ENCODE measurements at regions not wholly inside any gene's neighbourhood (a gene's known extent, or its start where the extent isn't known, plus 50 kb on each side); places are given as distances from the start of the nearest gene placed in this dataset.

DNA sequence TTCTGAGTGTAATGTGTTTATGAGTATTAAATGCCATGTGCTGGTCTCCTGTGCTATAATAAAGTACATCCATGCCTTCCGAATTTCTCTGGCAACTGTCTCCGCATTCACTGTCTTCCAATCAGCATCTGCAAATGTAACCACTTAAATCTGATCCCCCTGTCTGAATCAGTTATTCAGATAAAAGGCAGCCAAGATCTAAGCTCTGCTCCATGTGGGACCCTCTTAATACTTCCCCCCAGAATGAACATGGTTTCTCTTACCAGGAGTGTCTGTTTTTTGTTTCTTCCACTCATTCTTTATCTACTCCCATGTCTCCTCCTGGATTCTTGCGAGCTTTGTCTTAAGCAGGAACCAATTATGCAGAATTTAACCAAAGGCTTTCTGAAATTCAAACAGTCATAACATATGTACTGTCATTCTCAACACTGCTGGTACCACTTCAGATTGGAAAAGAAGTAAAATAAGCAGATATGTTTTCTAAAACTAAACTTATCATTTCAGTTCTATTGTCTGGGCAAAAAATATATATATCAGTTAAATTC, 996.7 kb upstream of the FLRT2 start:
- DNase-seq, result no peak

- no peak for DNase-seq
Observed at GRCh38 chr14:84533791-84534190, 996.2 kb upstream of the FLRT2 start.

GRCh38 chr14:84535484-84535883, 994.5 kb upstream of the FLRT2 start:
- DNase-seq, result no peak

DNA sequence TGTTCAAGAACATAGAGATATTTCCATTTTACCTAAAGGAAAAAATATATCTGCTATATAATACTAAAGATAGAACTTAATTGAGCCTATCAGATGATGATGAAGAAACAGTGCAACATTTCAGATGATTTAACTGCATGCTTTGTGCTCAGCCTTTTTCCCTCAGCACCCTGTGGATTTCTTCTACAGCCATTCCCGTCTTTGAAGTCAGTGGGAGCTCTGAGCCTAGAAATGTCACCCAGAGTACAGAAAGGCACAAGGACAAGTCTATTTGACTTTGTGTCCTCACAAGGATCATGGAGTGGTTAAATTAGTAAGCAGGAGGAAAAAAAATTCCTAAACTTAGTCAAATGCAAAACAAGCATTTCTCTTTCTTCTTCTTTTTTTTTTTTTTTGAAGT, 994.0 kb upstream of the FLRT2 start:
- DNase-seq, result no peak

DNA sequence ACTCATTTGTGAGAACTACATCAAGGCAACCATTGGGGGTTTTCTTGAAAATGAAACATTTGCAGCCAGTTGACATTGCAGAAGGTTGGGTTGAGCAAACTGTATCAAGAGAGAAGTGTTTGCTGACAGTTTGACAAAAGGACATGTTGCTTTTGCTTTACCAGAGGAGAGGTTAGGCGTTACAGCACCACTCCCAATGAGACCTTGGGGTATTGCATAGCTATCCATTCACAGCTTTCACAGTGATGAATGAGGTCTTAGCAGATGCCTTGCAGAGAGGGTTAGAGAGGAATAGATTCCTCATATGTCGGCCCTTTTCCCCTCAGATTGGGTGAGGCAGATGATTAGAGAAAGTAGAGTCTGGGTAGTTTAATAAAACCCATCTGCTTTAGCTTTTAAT, 988.9 kb upstream of the FLRT2 start:
- no peak for DNase-seq

DNA sequence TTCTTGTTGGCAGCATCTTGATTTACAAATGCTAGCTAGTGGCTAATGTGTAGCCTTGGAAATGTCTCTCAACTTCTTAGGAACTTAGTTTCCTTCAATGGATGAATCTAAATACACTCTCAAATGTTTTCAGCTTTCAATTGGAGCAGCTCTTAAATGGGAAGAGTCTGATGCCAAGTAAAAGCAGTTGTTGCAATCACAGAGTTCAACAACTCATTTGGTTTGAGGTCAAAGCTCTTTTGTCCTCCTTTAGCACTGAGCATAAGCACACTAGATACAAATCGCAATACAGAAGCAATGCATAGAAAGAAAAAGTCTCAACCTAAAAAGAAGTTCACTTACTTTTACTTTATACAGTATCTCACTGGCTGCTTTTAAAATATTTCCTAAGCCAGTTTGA, 986.1 kb upstream of the FLRT2 start:
- DNase-seq, result no peak

- DNase-seq, result no peak
Observed at GRCh38 chr14:84544486-84545131, 985.3 kb upstream of the FLRT2 start.

DNA sequence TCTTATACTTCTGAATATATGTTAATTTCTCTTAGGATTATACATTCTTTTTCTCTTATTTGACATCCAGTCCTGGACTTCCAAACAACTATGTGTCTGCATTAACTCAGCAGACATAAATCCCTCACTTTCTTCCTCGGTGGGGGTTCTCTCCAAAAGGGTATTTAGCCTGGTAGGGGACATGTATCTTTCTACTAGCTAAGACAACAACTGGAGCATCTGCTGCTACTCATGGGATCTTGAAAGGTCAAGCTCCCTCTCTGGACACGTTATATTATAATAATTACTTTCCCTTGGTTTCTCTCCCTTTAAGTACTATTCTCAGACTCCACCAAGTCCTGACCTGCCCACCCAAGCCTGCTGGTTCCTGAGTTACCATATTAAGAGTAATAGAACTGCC, 983.7 kb upstream of the FLRT2 start:
- DNase-seq, result no peak

DNA sequence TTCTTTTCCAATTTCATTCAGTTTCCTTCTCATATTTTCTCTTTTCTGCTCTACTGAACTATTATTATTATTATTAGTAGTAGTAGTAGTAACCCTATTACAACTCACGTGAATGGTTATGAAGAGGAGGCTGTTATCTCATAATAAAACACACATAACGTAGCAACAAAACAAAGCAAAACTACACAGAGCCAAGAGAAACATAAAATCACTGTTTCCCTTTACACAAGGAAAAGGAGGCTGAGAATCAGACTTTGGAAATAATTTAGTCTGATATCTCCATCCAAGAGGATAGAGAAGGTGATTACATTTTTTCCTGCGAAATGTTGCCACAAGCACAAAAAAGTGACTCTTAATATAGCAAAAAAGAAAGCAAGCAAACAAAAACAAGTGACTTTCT, 975.8 kb upstream of the FLRT2 start:
- DNase-seq, result no peak

DNA sequence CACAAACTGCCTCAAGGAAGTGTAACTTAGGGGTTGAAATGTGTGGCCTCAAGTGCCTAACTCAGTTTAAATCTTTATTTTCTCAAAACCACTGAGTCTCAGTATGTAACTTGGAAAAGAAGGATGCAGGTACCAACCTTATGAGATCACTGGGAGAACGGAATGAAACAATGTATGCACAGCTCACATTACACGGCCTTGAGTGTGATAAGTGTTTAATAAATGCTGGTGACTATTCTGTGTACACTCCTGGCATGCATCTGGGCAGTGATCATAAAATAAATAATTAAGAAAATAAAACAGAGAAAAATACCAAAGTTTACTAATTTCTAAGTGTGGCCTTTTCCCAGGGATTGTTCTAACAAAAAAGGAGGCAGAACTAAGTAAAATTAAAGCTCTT, 974.5 kb upstream of the FLRT2 start:
- DNase-seq, result no peak

- no peak for DNase-seq
Observed at GRCh38 chr14:84566109-84566508, 963.8 kb upstream of the FLRT2 start.

DNA sequence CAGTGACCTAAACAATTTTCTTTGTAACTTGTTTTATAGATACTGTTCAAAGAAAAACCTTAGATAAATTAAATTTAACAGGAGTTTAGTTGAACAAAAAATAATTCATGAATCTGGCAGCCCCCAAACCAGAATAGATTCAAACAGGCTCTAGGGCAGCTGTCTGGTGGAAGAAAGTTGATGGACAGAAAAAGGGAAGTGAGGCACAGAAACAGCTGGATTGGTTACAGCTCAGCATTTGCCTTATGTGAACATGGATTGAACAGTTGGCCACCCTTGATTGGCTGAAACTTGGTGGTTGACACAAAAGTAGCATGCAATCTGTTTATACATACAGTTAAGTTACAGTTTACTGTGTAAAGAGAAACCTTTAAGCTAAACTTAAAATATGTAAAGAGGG, 954.3 kb upstream of the FLRT2 start:
- no peak for DNase-seq

GRCh38 chr14:84579292-84579691, 950.7 kb upstream of the FLRT2 start:
- DNase-seq, result no peak

DNA sequence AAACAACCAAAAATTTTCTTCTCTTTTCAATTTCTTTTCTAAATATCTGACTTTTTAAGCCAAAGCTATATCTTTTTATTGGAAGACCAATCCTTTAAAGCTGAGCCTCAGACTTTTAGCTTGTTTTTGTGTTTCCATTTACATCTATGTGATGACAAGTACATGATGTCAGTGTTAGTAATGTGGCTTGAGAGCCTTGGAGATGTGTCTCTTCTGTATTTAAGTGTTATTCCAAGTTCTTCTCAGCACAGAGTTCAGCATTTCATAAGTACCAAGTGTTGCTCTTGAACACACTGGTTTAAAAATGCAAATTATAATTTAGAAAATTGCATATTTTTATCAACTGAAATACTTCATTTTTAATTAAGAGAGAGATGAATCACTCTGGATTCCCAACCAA, 948.9 kb upstream of the FLRT2 start:
- no peak for DNase-seq

DNA sequence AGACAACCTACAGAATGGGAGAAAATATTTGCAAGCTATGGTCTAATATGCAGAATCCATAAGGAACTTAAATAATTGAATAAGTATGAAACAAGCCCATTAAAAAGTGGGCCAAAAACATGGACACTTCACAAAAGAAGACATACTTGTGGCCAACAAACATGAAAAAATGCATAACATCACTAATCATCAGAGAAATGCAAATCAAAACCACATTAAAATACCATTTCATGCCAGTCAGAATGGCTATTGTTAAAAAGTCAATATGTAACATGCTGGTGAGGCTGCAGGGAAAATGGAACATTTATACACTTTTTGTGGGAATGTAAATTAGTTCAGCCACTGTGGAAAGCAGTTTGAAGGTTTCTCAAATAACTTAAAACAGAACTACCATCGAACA, 945.4 kb upstream of the FLRT2 start:
- DNase-seq, result no peak

GRCh38 chr14:84591827-84592445, 938.0 kb upstream of the FLRT2 start:
- DNase-seq, result no peak

- DNase-seq, result no peak
Observed at GRCh38 chr14:84592770-84593169, 937.2 kb upstream of the FLRT2 start.

GRCh38 chr14:84610086-84610485, 919.9 kb upstream of the FLRT2 start:
- no peak for DNase-seq

DNA sequence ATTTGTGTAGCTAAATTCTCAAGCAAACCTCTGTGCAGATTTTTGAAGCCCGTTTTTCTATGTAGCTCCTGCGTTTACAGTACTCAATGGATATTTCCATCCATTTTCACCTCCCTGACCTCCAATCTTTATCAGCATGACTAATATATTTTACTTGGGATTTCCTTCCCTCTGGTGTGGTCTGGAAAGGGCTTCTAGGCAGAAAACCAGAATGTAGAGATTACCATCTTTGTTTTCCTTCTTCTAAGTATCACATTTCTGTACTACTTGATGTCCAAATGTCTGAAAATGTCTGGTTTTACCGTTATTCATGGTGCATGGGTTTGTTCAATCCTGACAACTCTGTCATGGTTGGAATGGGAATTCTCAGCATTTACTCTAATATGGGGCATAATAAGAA, 907.6 kb upstream of the FLRT2 start:
- no peak for DNase-seq

GRCh38 chr14:84643446-84643845, 886.5 kb upstream of the FLRT2 start:
- no peak for DNase-seq

DNA sequence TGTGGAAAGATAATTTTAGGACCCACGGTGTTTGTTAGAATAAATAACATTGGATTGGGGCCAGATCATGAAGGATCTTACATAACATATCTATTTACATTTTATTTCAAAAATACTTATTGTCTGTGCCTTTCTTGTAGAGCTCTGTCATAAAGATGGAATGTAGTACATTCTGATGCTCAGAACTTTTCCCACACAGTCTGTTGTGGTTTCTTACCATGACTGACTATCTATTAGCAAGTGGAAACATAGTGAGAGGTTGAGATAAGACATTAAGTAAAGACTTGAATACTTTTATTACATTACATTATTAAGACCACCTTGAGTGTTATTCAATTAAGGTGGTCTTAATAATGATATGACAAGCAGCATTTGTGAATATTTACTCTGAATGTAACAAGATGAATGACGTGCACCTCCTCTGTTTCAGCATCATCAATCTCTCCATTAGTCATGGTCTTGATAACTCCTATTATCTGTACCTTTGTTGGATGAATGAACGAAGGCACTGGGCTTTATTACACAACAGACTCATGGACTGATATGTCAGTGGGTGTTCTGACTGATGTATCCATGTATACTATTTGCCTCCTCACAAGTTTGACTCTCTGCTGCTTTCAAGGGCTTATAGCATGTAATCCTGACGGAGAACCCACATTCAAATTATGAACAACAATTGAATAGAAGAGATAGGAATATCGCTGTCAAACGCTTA, 883.0 kb upstream of the FLRT2 start:
- DNase-seq, result no peak

GRCh38 chr14:84655014-84655413, 874.9 kb upstream of the FLRT2 start:
- DNase-seq, result no peak

DNA sequence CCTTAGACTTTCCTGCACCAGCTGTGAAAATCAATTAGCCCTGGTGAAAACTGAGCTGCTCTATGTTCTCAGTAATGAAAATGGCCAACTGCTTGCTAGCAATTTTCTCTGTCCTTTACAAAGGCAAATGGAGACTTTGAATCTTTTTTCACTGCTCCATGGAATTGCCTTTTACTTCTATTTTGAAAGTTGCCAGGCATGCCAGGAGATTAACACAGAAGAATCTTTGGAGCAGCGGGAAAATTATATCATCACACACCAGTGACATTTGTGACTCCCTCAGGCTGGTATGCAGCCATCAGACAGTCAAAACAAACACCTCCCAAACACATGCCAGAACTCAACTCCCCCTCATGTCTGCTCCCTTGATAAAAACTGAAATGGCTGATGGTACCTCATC, 872.0 kb upstream of the FLRT2 start:
- DNase-seq, result no peak

DNA sequence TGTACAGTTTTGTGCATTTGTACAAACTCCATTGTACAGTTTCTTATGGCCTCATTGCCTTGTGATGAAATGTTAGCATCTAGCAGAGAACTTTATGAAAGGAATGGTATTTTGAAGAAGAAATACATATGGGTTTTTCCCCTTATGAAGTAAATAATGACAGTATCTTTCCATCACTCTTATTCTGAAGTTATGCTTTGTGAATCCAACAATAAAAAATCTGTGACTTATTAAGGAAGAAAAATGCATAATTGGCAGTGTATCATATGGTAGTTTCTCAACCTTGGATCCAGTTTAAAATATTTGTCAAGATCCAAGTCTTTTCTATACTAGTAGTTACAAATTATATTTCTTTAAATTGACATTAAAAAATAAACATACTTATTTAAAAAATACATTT, 859.1 kb upstream of the FLRT2 start:
- DNase-seq, result no peak
